ENCODE measurements at regions not wholly inside any gene's neighbourhood (a gene's known extent, or its start where the extent isn't known, plus 50 kb on each side); places are given as distances from the start of the nearest gene placed in this dataset.

GRCh38 chr3:6551165-6551564 is 309.8 kb upstream of the GRM7 start:
- Histone ChIP-seq H3K27me3 (ENCODE audit: insufficient read depth, low read length, poor library complexity, severe bottlenecking) (no peaks in the 10 kb centered on the region), H3K27ac (ENCODE audit: low read depth, low read length) (no peak overlapping the region), H3K9me3 (ENCODE audit: low read length) (no peaks in the 10 kb centered on the region), H3K36me3 (ENCODE audit: insufficient read depth, low read length) (no peaks in the 10 kb centered on the region), H3K4me3 (ENCODE audit: low read length) (no peak overlapping the region), H3K4me1 (ENCODE audit: insufficient read depth, low read length) (no peaks in the 10 kb centered on the region)
- Mint-ChIP-seq H3K9me3 (peaks cover 5 to 14% (median 12%) of the 10 kb centered on the region in 5 donors), H3K4me3 (no peak overlapping the region), H3K27me3 (no peaks in the 10 kb centered on the region), H3K4me1 (no peaks in the 10 kb centered on the region), H3K27ac (no peak overlapping the region), H3K36me3 (no peaks in the 10 kb centered on the region)
- DNase-seq: no peak
- CTCF ChIA-PET: no interaction called here
- POLR2A ChIA-PET: no interaction called here

DNA sequence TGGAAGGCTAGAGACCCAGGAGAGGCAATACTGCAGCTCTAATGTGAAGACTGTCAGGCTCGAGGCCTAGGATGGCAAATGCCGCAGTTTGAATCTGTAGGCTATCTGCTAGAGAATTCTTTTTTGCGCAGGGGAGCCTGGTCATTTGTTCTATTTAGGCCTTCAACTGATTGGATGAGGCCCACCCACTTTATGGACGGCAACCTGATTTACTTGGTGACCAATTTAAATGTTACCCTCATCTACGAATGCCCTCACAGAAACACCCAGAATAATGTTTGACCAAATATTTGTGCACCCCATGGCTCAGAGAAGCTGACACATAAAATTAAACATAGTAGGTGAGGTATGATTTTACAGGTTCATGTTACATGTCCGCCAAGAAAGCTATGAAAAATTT is 300.7 kb upstream of the GRM7 start:
- Mint-ChIP-seq H3K4me1 (no peaks in the 10 kb centered on the region), H3K9me3 (peaks cover 3 to 28% (median 9%) of the 10 kb centered on the region in 5 donors), H3K4me3 (no peak overlapping the region), H3K36me3 (no peaks in the 10 kb centered on the region), H3K27ac (no peak overlapping the region), H3K27me3 (no peaks in the 10 kb centered on the region)
- Histone ChIP-seq H3K27ac (ENCODE audit: low read depth, low read length) (no peak overlapping the region), H3K27me3 (ENCODE audit: insufficient read depth, low read length, poor library complexity, severe bottlenecking) (no peaks in the 10 kb centered on the region), H3K4me3 (ENCODE audit: low read length) (no peak overlapping the region), H3K36me3 (ENCODE audit: insufficient read depth, low read length) (no peaks in the 10 kb centered on the region), H3K4me1 (ENCODE audit: insufficient read depth, low read length) (no peaks in the 10 kb centered on the region), H3K9me3 (ENCODE audit: low read length) (no peaks in the 10 kb centered on the region)
- ChIA-PET CTCF (no interaction called here), POLR2A (no interaction called here)
- no peak for DNase-seq

GRCh38 chr3:6567241-6567640 is 293.7 kb upstream of the GRM7 start:
- DNase-seq: no peak
- Mint-ChIP-seq H3K9me3 (peaks cover 0 to 29% (median 9%) of the 10 kb centered on the region in 5 donors), H3K27me3 (no peaks in the 10 kb centered on the region), H3K27ac (no peak overlapping the region), H3K36me3 (no peaks in the 10 kb centered on the region), H3K4me1 (no peaks in the 10 kb centered on the region), H3K4me3 (no peak overlapping the region)
- Histone ChIP-seq H3K4me1 (ENCODE audit: insufficient read depth, low read length) (no peaks in the 10 kb centered on the region), H3K36me3 (ENCODE audit: insufficient read depth, low read length) (no peaks in the 10 kb centered on the region), H3K9me3 (ENCODE audit: low read length) (no peaks in the 10 kb centered on the region), H3K4me3 (ENCODE audit: low read length) (no peak overlapping the region), H3K27ac (ENCODE audit: low read depth, low read length) (no peak overlapping the region), H3K27me3 (ENCODE audit: insufficient read depth, low read length, poor library complexity, severe bottlenecking) (no peaks in the 10 kb centered on the region)
- ChIA-PET POLR2A (no interaction called here), CTCF (no interaction called here)

GRCh38 chr3:6568999-6569493 is 291.9 kb upstream of the GRM7 start:
- no peaks in the 10 kb centered on the region for H3K9me3 ChIP-seq (ENCODE audit: low read length)
- H3K4me1 Mint-ChIP-seq: no peaks in the 10 kb centered on the region
- ChIA-PET CTCF (interaction anchor here (0.6 kb wide), 1 partner anchor 10 kb away, joined by 3 read pairs; no protein-coding TSS in a partner anchor), POLR2A (no interaction called here)
- H3K27ac Mint-ChIP-seq: no peak overlapping the region
- H3K9me3 Mint-ChIP-seq: peaks cover 0 to 16% (median 9%) of the 10 kb centered on the region in 5 donors
- H3K4me3 ChIP-seq (ENCODE audit: low read length): no peak overlapping the region
- H3K27me3 ChIP-seq (ENCODE audit: insufficient read depth, low read length, poor library complexity, severe bottlenecking): no peaks in the 10 kb centered on the region
- DNase-seq: no peak
- H3K36me3 Mint-ChIP-seq: no peaks in the 10 kb centered on the region
- H3K36me3 ChIP-seq (ENCODE audit: insufficient read depth, low read length): no peaks in the 10 kb centered on the region
- no peaks in the 10 kb centered on the region for H3K4me1 ChIP-seq (ENCODE audit: insufficient read depth, low read length)
- H3K27me3 Mint-ChIP-seq: no peaks in the 10 kb centered on the region
- no peak overlapping the region for H3K27ac ChIP-seq (ENCODE audit: low read depth, low read length)
- no peak overlapping the region for H3K4me3 Mint-ChIP-seq

DNA sequence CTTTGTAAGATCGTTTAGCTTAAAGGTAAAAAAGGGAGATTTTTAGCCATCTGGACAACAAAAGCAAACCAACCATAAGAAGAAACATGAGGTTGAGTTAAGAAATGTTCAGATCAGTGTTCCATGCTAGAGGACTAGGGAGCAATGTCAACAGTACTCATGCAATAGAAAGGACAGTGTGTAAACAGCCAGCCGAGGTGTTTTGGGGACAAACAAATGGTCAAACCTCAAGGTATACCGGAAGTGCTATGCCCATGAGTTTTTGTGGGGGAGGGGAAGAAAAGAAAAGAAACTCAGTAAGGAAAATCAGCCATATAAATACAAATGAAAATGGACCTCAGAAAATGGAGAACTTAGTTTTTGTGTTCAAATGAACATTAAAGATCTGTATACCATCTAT is 289.5 kb upstream of the GRM7 start:
- H3K27me3 ChIP-seq (ENCODE audit: insufficient read depth, low read length, poor library complexity, severe bottlenecking): no peaks in the 10 kb centered on the region
- no peaks in the 10 kb centered on the region for H3K36me3 Mint-ChIP-seq
- H3K4me1 Mint-ChIP-seq: no peaks in the 10 kb centered on the region
- no peak overlapping the region for H3K27ac ChIP-seq (ENCODE audit: low read depth, low read length)
- no peak overlapping the region for H3K4me3 Mint-ChIP-seq
- H3K4me3 ChIP-seq (ENCODE audit: low read length): no peak overlapping the region
- no peaks in the 10 kb centered on the region for H3K27me3 Mint-ChIP-seq
- CTCF ChIA-PET: no interaction called here
- no peaks in the 10 kb centered on the region for H3K36me3 ChIP-seq (ENCODE audit: insufficient read depth, low read length)
- POLR2A ChIA-PET: no interaction called here
- no peak for DNase-seq
- no peaks in the 10 kb centered on the region for H3K9me3 ChIP-seq (ENCODE audit: low read length)
- no peak overlapping the region for H3K27ac Mint-ChIP-seq
- H3K4me1 ChIP-seq (ENCODE audit: insufficient read depth, low read length): no peaks in the 10 kb centered on the region
- peaks cover 0 to 13% (median 6%) of the 10 kb centered on the region in 5 donors for H3K9me3 Mint-ChIP-seq

DNA sequence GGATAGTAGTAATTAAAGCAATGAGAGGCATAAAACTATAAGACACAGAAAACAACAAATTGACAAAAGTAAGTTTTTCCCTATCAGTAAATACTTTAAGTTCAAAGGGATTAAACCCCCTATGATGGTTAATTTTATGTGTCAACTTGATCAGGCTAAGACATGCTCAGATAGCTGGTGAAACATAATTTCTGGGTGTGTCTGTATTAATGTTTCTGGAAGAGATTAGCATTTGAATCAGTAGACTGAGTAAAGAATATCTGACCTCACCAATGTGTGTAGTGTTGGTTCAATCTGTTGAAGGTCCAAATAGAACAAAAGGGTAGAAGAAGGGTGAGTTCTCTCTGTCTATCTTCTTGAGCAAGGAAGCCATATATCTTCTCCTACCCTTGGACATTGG is 283.3 kb upstream of the GRM7 start:
- Mint-ChIP-seq H3K4me1 (no peaks in the 10 kb centered on the region), H3K36me3 (no peaks in the 10 kb centered on the region), H3K27ac (no peak overlapping the region), H3K27me3 (no peaks in the 10 kb centered on the region), H3K9me3 (peaks cover 0 to 19% (median 5%) of the 10 kb centered on the region in 5 donors), H3K4me3 (no peak overlapping the region)
- Histone ChIP-seq H3K27ac (ENCODE audit: low read depth, low read length) (no peak overlapping the region), H3K36me3 (ENCODE audit: insufficient read depth, low read length) (no peaks in the 10 kb centered on the region), H3K4me1 (ENCODE audit: insufficient read depth, low read length) (no peaks in the 10 kb centered on the region), H3K9me3 (ENCODE audit: low read length) (no peaks in the 10 kb centered on the region), H3K4me3 (ENCODE audit: low read length) (no peak overlapping the region), H3K27me3 (ENCODE audit: insufficient read depth, low read length, poor library complexity, severe bottlenecking) (no peaks in the 10 kb centered on the region)
- POLR2A ChIA-PET: no interaction called here
- CTCF ChIA-PET: no interaction called here
- DNase-seq: no peak

GRCh38 chr3:6578526-6578925 is 282.4 kb upstream of the GRM7 start:
- Histone ChIP-seq H3K4me3 (ENCODE audit: low read length) (no peak overlapping the region), H3K9me3 (ENCODE audit: low read length) (no peaks in the 10 kb centered on the region), H3K27me3 (ENCODE audit: insufficient read depth, low read length, poor library complexity, severe bottlenecking) (no peaks in the 10 kb centered on the region), H3K36me3 (ENCODE audit: insufficient read depth, low read length) (no peaks in the 10 kb centered on the region), H3K27ac (ENCODE audit: low read depth, low read length) (no peak overlapping the region), H3K4me1 (ENCODE audit: insufficient read depth, low read length) (no peaks in the 10 kb centered on the region)
- Mint-ChIP-seq H3K9me3 (peaks cover 0 to 20% (median 5%) of the 10 kb centered on the region in 5 donors), H3K27ac (no peak overlapping the region), H3K27me3 (no peaks in the 10 kb centered on the region), H3K4me1 (no peaks in the 10 kb centered on the region), H3K36me3 (no peaks in the 10 kb centered on the region), H3K4me3 (no peak overlapping the region)
- ChIA-PET CTCF (no interaction called here), POLR2A (no interaction called here)
- DNase-seq: no peak

DNA sequence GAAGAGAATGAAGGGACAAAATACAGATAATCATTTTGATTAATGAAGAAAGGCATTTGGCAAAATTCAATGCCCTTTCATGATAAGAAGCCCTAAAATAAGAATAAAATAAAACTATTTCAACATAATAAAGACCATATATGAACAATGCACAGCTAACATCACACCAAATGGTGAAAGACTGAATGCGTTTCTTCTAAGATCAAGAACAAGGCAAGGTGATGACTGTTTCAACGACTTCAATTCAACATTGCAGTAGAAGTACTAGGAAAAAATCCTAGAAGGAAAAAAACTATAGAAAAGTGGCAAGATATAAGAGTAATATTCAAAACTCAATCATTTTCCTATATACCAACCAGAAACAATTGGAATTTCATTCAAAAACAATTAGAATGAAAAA is 280.1 kb upstream of the GRM7 start:
- Histone ChIP-seq H3K27me3 (ENCODE audit: insufficient read depth, low read length, poor library complexity, severe bottlenecking) (no peaks in the 10 kb centered on the region), H3K9me3 (ENCODE audit: low read length) (no peaks in the 10 kb centered on the region), H3K27ac (ENCODE audit: low read depth, low read length) (no peak overlapping the region), H3K4me1 (ENCODE audit: insufficient read depth, low read length) (no peaks in the 10 kb centered on the region), H3K36me3 (ENCODE audit: insufficient read depth, low read length) (no peaks in the 10 kb centered on the region), H3K4me3 (ENCODE audit: low read length) (no peak overlapping the region)
- H3K9me3 Mint-ChIP-seq: peaks cover 0 to 28% (median 6%) of the 10 kb centered on the region in 5 donors
- CTCF ChIA-PET: no interaction called here
- POLR2A ChIA-PET: no interaction called here
- H3K27ac Mint-ChIP-seq: no peak overlapping the region
- H3K4me3 Mint-ChIP-seq: no peak overlapping the region
- H3K36me3 Mint-ChIP-seq: no peaks in the 10 kb centered on the region
- no peaks in the 10 kb centered on the region for H3K4me1 Mint-ChIP-seq
- no peaks in the 10 kb centered on the region for H3K27me3 Mint-ChIP-seq
- DNase-seq: no peak

DNA sequence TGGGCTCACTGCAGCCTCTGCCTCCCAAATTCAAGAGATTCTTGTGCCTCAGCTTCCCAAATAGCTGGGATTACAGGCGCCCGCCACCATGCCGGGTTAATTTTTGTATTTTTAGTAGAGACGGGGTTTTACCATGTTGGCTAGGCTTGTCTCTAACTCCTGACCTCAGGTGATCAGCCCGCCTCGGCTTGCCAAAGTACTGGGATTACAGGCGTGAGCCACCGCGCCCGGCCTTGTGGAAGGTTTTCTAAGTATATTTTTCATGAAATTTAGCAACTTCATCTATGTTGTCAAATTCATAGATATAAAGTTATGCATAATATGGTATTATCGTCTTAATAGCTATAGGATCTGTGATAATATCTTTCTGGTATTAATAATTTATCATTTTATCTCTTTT is 275.6 kb upstream of the GRM7 start:
- no peak for DNase-seq
- H3K9me3 ChIP-seq (ENCODE audit: low read length): no peaks in the 10 kb centered on the region
- CTCF ChIA-PET: no interaction called here
- H3K36me3 Mint-ChIP-seq: no peaks in the 10 kb centered on the region
- POLR2A ChIA-PET: no interaction called here
- no peaks in the 10 kb centered on the region for H3K27me3 Mint-ChIP-seq
- H3K36me3 ChIP-seq (ENCODE audit: insufficient read depth, low read length): no peaks in the 10 kb centered on the region
- H3K27ac ChIP-seq (ENCODE audit: low read depth, low read length): no peak overlapping the region
- no peak overlapping the region for H3K4me3 Mint-ChIP-seq
- no peaks in the 10 kb centered on the region for H3K4me1 ChIP-seq (ENCODE audit: insufficient read depth, low read length)
- no peaks in the 10 kb centered on the region for H3K4me1 Mint-ChIP-seq
- no peak overlapping the region for H3K27ac Mint-ChIP-seq
- H3K27me3 ChIP-seq (ENCODE audit: insufficient read depth, low read length, poor library complexity, severe bottlenecking): no peaks in the 10 kb centered on the region
- peaks cover 0 to 55% (median 17%) of the 10 kb centered on the region in 5 donors for H3K9me3 Mint-ChIP-seq
- no peak overlapping the region for H3K4me3 ChIP-seq (ENCODE audit: low read length)
